NCI-H524 treated with DMSO at 0.1 percent for 48 hours (cell line): ENCODE measurements at regions not wholly inside any gene's neighbourhood (a gene's known extent, or its start where the extent isn't known, plus 50 kb on each side); places are given as distances from the start of the nearest gene placed in this dataset.
A peak's percentile ranks its signal among the peaks of the same experiment; 100 is the strongest.

Experiments used
- DNase-seq: peaks from one replicate; lab custom pipeline; 2025; lab: John Stamatoyannopoulos, UW

DNA sequence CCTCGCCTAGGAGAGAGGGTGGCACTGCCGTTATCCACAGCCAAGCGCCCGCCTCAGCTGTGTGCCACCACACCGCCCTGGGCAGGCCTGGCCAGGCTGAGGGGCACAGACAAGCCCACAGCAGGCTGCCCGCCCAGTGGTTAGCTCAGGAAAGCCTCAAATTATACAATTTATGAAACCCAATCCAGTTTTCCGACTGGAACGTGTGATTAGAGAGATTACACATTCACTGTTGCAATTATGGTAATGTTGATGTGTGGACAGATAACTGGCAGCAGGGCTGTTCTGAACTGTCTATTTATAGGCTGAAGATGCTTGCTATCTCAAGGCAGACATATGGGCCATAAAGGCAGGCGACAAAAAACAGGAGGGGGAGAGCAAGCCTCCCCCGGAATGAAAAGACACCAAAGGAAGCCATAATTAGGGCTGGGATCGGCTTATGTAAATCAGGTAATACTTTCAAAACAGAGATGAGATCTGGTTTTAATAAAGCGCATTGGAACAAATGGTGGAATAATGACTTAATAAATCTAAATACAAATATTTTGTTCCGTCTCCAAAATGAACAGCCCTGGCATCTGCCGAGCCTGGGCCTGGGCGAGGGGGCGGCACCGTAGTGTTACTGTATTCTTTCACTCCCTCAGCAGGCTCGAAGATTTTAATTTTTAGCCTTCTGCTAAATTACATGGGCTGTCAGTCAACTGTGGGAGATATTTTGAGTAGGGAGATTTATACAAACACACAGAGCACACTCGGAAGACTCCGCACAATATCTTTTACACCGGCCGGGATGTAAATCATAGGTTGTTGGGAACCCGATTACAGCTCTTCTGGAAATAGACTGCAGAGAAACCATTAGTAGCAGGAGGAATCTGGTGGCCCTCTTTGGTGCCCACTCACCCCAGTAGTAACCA, 103.1 kb upstream of the TLE3 start:
- peak; percentile 95 for DNase-seq

DNA sequence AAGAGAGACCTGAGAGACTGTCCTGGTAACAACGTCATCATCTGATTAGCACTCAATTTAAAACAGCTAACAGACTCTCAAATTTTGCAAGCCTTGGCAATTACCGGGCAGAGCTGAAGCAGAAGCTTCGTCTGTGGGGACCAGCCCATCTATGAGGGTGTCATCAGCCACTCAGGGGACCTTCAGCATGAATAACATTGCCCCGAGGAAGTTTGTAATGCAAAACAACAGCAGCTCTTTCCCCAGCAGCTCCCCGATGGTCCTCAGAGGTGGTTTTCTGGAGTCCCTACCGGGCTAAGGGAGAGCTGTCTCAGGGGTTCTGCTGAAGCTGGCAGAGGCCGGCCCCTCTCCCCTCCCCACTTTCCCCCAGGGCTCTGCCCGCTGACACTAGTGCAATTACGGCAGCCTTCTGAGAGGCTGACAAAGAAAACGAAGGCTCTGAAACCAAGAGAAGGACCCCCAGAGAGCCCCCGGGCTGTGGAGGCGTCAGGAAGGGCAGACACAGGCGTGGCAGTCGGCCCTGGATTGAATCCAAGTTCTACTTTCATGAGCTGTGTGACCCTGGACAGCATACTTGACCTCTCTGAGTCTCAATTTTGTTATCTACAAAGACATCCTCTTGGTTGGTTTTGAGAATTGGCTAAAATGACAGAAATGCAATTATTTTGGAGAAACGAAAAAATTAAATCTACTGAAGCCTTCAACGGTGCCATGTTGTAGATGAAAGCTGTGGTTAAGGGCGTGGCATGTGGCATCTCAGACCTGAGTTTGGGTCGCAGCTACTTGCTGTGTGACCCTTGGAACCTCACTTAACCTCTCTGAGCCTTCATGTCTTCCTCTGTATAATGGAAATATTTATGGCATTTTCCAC, 102.1 kb upstream of the TLE3 start:
- no peak for DNase-seq

GRCh38 chr15:70199124-70199482, 101.4 kb upstream of the TLE3 start:
- DNase-seq = no peak

- DNase-seq = no peak
Observed at GRCh38 chr15:70198441-70199123, 100.9 kb upstream of the TLE3 start.

DNA sequence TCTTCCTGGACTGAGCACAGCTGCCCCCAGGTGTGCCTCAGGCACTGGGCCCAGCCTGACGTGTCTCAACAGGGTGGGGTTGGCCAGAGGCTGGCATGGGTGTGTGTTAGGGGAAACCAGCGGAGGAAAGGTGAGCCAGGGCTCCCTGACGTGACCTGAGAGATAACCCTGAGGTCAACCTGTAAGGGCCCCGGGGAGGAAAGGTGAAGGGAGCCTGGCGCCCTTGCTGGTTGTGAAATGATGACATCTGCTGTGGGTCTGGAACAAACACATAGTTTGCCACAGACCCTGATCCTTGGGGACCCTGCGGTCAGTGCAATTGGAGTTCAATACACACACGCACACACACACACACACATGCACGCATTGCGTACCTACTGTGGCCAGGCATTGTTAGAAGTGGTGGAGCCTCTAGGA, 100.2 kb upstream of the TLE3 start:
- DNase-seq = no peak

GRCh38 chr15:70197318-70197944, 99.7 kb upstream of the TLE3 start:
- no peak for DNase-seq

GRCh38 chr15:70196372-70197316, 98.9 kb upstream of the TLE3 start:
- peak; percentile 97 for DNase-seq

DNA sequence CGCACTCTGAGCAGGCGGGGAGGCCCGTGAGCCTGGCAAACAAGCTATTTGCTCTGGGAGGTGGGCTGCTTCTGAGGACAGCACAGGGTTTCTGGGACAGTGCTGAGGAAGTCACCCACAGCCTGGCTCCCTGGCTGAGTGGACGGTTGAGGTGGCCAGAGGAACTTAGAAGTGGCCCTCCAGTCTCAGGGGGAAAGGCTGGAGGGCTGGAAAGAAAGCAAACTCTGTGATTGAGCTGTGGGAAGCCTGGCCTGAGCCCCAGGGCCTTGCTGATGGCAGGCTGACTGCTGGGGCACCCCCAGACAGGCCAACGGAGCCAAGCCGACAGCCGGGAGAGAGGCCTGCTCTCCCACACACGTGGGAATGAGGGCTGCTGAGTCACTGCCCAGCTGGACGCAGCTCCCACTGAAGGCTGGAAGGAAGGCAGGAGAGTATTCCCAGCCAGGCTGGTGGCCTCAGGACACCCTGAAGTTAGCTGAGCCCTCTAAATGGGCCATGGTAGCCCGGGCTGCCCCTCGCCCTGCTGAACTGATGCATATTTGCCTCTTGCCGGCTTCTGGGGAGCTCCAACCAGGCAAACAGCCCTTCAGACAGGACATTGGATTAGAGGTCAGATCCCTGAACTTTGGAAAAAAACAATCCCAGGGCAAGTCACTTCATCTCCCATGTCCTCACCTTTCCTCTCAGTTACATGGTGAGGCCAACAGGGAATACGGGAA, 98.0 kb upstream of the TLE3 start:
- no peak for DNase-seq

GRCh38 chr15:70195171-70195570, 97.5 kb upstream of the TLE3 start:
- DNase-seq = no peak

- DNase-seq = no peak
Observed at GRCh38 chr15:70194266-70194665, 96.5 kb upstream of the TLE3 start.

DNA sequence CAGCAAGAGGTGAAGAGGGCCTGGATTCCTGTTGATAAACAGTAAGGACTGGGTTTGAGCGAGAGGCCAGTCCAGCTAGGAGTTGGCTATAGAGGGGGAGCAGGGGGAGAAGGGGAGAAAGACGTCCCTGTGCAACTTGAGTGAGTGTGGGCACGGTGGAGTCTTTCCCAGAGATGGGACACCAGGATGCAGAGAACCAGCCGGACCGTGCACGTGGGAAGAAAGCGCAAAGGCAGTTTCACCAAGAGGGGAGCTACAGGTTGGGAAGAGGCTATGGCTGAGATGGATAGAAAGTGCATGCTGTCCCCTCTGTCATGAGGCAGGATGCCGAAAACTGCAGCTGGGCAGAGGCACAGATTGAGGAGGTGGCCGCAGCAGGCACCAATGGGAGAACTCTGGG, 96.0 kb upstream of the TLE3 start:
- no peak for DNase-seq

GRCh38 chr15:70192490-70192889, 94.8 kb upstream of the TLE3 start:
- DNase-seq = no peak

DNA sequence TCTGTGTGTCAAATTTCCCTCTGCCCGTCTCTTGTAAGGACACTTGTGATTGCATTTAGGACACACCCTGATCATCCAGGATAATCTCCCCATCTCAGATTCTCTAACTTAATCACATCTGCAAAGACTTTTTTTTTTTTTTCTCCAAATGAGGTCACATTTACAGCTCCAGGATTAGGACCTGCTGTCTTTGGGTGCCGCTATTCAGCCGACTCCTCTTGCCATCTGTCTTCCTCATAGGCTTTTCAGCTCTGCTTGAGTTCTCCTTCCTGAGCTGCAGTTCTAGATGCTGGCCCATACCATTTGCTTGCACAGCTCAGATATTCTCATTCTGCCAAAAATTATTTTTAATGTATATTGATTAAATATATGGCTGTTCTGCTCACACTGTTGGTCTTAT, 94.3 kb upstream of the TLE3 start:
- DNase-seq = peak; percentile 87

- no peak for DNase-seq
Observed at GRCh38 chr15:70190965-70191364, 93.2 kb upstream of the TLE3 start.

- no peak for DNase-seq
Observed at GRCh38 chr15:70189826-70190695, 92.3 kb upstream of the TLE3 start.

DNA sequence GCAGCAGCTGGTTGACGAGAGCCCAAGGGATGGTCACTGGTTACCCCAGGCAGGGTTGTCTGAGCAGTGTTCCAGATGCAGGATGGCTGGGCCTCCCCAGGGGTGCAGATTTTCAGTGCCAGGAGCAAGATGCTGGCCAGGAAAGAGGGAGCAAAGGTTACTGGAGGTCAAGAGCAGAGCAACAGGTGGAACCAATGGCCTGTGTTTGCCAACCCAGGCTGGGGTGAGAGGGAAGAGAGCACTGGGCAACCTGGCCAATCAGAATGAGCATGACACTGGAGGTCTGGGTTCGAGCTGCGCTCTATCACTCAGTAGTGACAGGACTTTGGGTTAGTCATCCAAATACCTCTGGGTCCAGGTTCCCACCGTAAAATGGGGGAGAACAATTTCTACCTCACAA, 90.6 kb upstream of the TLE3 start:
- DNase-seq = no peak

DNA sequence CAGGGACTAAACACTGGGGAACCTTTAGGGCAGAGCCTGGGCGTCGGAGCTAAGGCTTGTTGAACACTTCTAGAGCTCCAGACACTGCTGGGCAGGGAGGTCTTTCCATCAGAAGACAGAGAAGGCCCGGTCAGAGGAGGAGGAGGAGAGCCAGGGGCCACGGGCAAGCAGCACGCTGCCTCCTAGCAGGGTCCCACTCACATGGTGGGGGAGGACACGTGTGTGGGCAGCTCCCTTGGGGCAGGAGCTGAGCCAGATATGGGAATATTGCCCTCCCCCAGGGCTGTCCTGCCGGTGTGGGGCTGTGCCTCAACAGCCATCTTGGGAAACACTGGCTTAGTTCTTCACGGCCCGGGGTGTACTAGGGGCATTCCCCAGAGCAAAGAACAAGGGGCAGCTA, 89.6 kb upstream of the TLE3 start:
- DNase-seq = no peak

- peak; percentile 83 for DNase-seq
Observed at GRCh38 chr15:70186152-70186551, 88.4 kb upstream of the TLE3 start.

DNA sequence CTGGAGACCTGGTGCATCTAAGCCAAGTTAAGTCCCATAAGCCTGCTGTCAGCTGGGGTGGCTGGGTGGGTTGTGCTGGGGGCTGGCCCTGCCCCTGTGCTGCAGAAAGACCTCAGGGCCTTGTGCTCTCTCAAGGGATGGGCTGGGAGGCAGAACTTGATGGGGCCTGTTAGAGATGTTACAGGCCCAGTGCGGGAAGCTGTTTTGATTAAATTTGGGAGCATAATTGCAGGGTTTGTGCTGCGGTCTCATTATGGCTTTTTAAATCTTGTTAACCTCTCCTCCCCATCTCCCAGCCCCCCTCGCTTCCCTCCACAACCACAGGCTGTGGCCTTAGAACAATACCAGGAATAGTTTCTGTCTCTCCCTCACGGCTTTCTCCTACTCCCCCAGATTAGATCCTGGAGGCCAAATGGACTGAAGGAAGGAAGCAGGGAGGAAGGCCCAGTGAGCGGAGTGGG, 87.6 kb upstream of the TLE3 start:
- DNase-seq = no peak
